Mesendoderm (in vitro differentiated cells): ENCODE measurements at regions not wholly inside any gene's neighbourhood (a gene's known extent, or its start where the extent isn't known, plus 50 kb on each side); places are given as distances from the start of the nearest gene placed in this dataset.

Experiments
- DNase-seq: peaks from one replicate; pipeline ENCODE4 v3.0.0; 2013
- H2AK5ac ChIP-seq: 2 replicates; pipeline ENCODE4 v1.6.1; 2013; ENCODE audit warnings: low read length, inconsistent platforms
- H2BK120ac ChIP-seq: 2 replicates; pipeline ENCODE4 v1.6.1; 2013; ENCODE audit warnings: low read depth, mild to moderate bottlenecking, low read length, moderate library complexity, mixed read lengths
- H2BK15ac ChIP-seq: replicated peaks from 2 replicates; pipeline ENCODE4 v1.6.1; 2013; ENCODE audit warnings: low read depth, mild to moderate bottlenecking, moderate library complexity
- H2BK5ac ChIP-seq: 2 replicates; pipeline ENCODE4 v1.6.1; 2013; ENCODE audit warnings: low read length, inconsistent platforms
- H3K18ac ChIP-seq: 2 replicates; pipeline ENCODE4 v1.6.1; 2013; ENCODE audit warnings: mild to moderate bottlenecking, low read length, mixed read lengths
- H3K23ac ChIP-seq: one replicate; pipeline ENCODE4 v1.6.1; 2013; ENCODE audit warnings: low read length
- H3K27ac ChIP-seq: 2 replicates; pipeline ENCODE4 v1.5.1; 2013; ENCODE audit warnings: low read depth, mild to moderate bottlenecking, inconsistent platforms, low read length, moderate library complexity
- H3K27me3 ChIP-seq: 2 replicates; pipeline ENCODE4 v1.6.1; 2013; ENCODE audit warnings: low read length, control low read depth, mild to moderate bottlenecking, inconsistent platforms; ENCODE audit not compliant: insufficient read depth, poor library complexity
- H3K36me3 ChIP-seq: 2 replicates; pipeline ENCODE4 v1.6.1; 2013; ENCODE audit warnings: low read length, inconsistent platforms; ENCODE audit not compliant: control insufficient read depth, insufficient read depth
- H3K4ac ChIP-seq: one replicate; pipeline ENCODE4 v1.6.1; 2013; ENCODE audit warnings: low read depth, mild to moderate bottlenecking, low read length, moderate library complexity
- H3K4me1 ChIP-seq: 2 replicates; pipeline ENCODE4 v1.6.1; 2013; ENCODE audit warnings: low read depth, low read length, inconsistent platforms; ENCODE audit not compliant: control insufficient read depth
- H3K4me2 ChIP-seq: 2 replicates; pipeline ENCODE4 v1.6.1; 2013; ENCODE audit warnings: low read length
- H3K4me3 ChIP-seq: 2 replicates; pipeline ENCODE4 v1.5.1; 2013; ENCODE audit warnings: mild to moderate bottlenecking, low read length
- H3K56ac ChIP-seq: one replicate; pipeline ENCODE4 v1.6.1; 2013; ENCODE audit warnings: low read length
- H3K79me1 ChIP-seq: 2 replicates; pipeline ENCODE4 v1.6.1; 2013; ENCODE audit warnings: low read length, inconsistent platforms
- H3K79me2 ChIP-seq: 2 replicates; pipeline ENCODE4 v1.6.1; 2013; ENCODE audit warnings: mild to moderate bottlenecking, low read length; ENCODE audit not compliant: control insufficient read depth, insufficient read depth
- H3K9ac ChIP-seq: 2 replicates; pipeline ENCODE4 v1.6.1; 2013; ENCODE audit warnings: low read length, inconsistent platforms
- H4K5ac ChIP-seq: one replicate; pipeline ENCODE4 v1.6.1; 2013; ENCODE audit warnings: low read length
- H4K8ac ChIP-seq: one replicate; pipeline ENCODE4 v1.6.1; 2013; ENCODE audit warnings: low read depth, mild to moderate bottlenecking, control low read depth, low read length, moderate library complexity
- WGBS: extraction: QIAGEN DNeasy Blood & Tissue Kit; methylation state at CpG from one replicate; pipeline ENCODE4 v1.1.7; 2013; ENCODE audit warnings: low lambda C conversion rate, missing lambda C conversion rate; ENCODE audit not compliant: insufficient coverage; ENCODE audit errors: extremely low coverage; 5-methylcytosine and 5-hydroxymethylcytosine counted together

GRCh38 chr2:67532387-67532786, 135.3 kb downstream of the ETAA1 start:
- Histone ChIP-seq H2BK5ac (no peak overlapping the region), H3K18ac (no peak overlapping the region), H3K4me3 (no peak overlapping the region), H3K27ac (no peak overlapping the region), H3K36me3 (no peaks in the 10 kb centered on the region), H3K4me1 (no peaks in the 10 kb centered on the region), H3K23ac (no peak overlapping the region), H4K8ac (no peak overlapping the region), H3K79me2 (no peaks in the 10 kb centered on the region), H3K79me1 (no peaks in the 10 kb centered on the region), H2BK120ac (no peak overlapping the region), H2AK5ac (no peak overlapping the region), H3K27me3 (no peaks in the 10 kb centered on the region), H3K4ac (no peak overlapping the region), H3K4me2 (no peak overlapping the region), H2BK15ac (no peak overlapping the region), H3K9ac (no peak overlapping the region), H3K56ac (no peak overlapping the region), H4K5ac (no peak overlapping the region)
- no CpG with 5 or more reads among the region's 1 CpG for WGBS
- DNase-seq = no peak

- Histone ChIP-seq H4K8ac (no peak overlapping the region), H2BK120ac (no peak overlapping the region), H3K4me1 (no peaks in the 10 kb centered on the region), H3K4me2 (no peak overlapping the region), H3K27me3 (no peaks in the 10 kb centered on the region), H3K36me3 (no peaks in the 10 kb centered on the region), H3K23ac (no peak overlapping the region), H3K18ac (no peak overlapping the region), H3K79me2 (no peaks in the 10 kb centered on the region), H4K5ac (no peak overlapping the region), H3K9ac (no peak overlapping the region), H3K4ac (no peak overlapping the region), H2BK15ac (no peak overlapping the region), H3K4me3 (no peak overlapping the region), H3K79me1 (no peaks in the 10 kb centered on the region), H2BK5ac (no peak overlapping the region), H3K27ac (no peak overlapping the region), H3K56ac (no peak overlapping the region), H2AK5ac (no peak overlapping the region)
- DNase-seq = no peak
- WGBS = no CpG with 5 or more reads among the region's 1 CpG
These were observed 137.6 kb downstream of the ETAA1 start for GRCh38 chr2:67534745-67535144.

- Histone ChIP-seq H2AK5ac (no peak overlapping the region), H3K36me3 (no peaks in the 10 kb centered on the region), H4K8ac (no peak overlapping the region), H2BK5ac (no peak overlapping the region), H3K4me1 (no peaks in the 10 kb centered on the region), H3K79me2 (no peaks in the 10 kb centered on the region), H3K23ac (no peak overlapping the region), H3K9ac (no peak overlapping the region), H3K18ac (no peak overlapping the region), H3K27ac (no peak overlapping the region), H2BK15ac (no peak overlapping the region), H3K4ac (no peak overlapping the region), H3K4me2 (no peak overlapping the region), H3K79me1 (no peaks in the 10 kb centered on the region), H2BK120ac (no peak overlapping the region), H3K4me3 (no peak overlapping the region), H4K5ac (no peak overlapping the region), H3K27me3 (no peaks in the 10 kb centered on the region), H3K56ac (no peak overlapping the region)
- DNase-seq = no peak
- no CpG with 5 or more reads among the region's 1 CpG for WGBS
These were observed 143.8 kb downstream of the ETAA1 start for GRCh38 chr2:67540962-67541361.

- no peaks in the 10 kb centered on the region for H3K27me3 ChIP-seq
- H2BK5ac ChIP-seq = no peak overlapping the region
- H2BK15ac ChIP-seq = no peak overlapping the region
- H2BK120ac ChIP-seq = no peak overlapping the region
- H3K4me2 ChIP-seq = no peak overlapping the region
- H3K4me3 ChIP-seq = no peak overlapping the region
- H3K18ac ChIP-seq = no peak overlapping the region
- no peaks in the 10 kb centered on the region for H3K79me2 ChIP-seq
- H2AK5ac ChIP-seq = no peak overlapping the region
- no peak for DNase-seq
- H4K8ac ChIP-seq = no peak overlapping the region
- H3K23ac ChIP-seq = no peak overlapping the region
- no peak overlapping the region for H3K27ac ChIP-seq
- no peaks in the 10 kb centered on the region for H3K36me3 ChIP-seq
- H3K4ac ChIP-seq = no peak overlapping the region
- H4K5ac ChIP-seq = no peak overlapping the region
- WGBS = no CpG with 5 or more reads among the region's 2 CpGs
- no peaks in the 10 kb centered on the region for H3K79me1 ChIP-seq
- H3K56ac ChIP-seq = no peak overlapping the region
- peaks cover 7% of the 10 kb centered on the region for H3K4me1 ChIP-seq
- no peak overlapping the region for H3K9ac ChIP-seq
These were observed 147.2 kb downstream of the ETAA1 start for GRCh38 chr2:67544286-67544685.

GRCh38 chr2:67548317-67549201, 151.4 kb downstream of the ETAA1 start:
- H3K4me2 ChIP-seq = no peak overlapping the region
- no peaks in the 10 kb centered on the region for H3K36me3 ChIP-seq
- no peaks in the 10 kb centered on the region for H3K79me2 ChIP-seq
- peak overlapping the region; percentile 43 for H3K56ac ChIP-seq
- H4K8ac ChIP-seq = no peak overlapping the region
- peaks cover 7% of the 10 kb centered on the region for H3K4me1 ChIP-seq
- no peak overlapping the region for H2AK5ac ChIP-seq
- no peak overlapping the region for H3K23ac ChIP-seq
- no peak overlapping the region for H2BK15ac ChIP-seq
- H3K9ac ChIP-seq = no peak overlapping the region
- no peaks in the 10 kb centered on the region for H3K79me1 ChIP-seq
- H3K18ac ChIP-seq = no peak overlapping the region
- no CpG with 5 or more reads among the region's 5 CpGs for WGBS
- peak overlapping the region; percentile 37 for H3K27ac ChIP-seq
- H3K4ac ChIP-seq = no peak overlapping the region
- DNase-seq = peak; percentile 85
- no peaks in the 10 kb centered on the region for H3K27me3 ChIP-seq
- H3K4me3 ChIP-seq = no peak overlapping the region
- no peak overlapping the region for H2BK5ac ChIP-seq
- no peak overlapping the region for H2BK120ac ChIP-seq
- H4K5ac ChIP-seq = no peak overlapping the region

- Histone ChIP-seq H2BK5ac (no peak overlapping the region), H3K79me1 (no peaks in the 10 kb centered on the region), H3K79me2 (no peaks in the 10 kb centered on the region), H4K8ac (no peak overlapping the region), H4K5ac (no peak overlapping the region), H3K27me3 (no peaks in the 10 kb centered on the region), H2BK15ac (no peak overlapping the region), H3K56ac (no peak overlapping the region), H3K18ac (no peak overlapping the region), H3K4me3 (no peak overlapping the region), H3K4me2 (no peak overlapping the region), H3K9ac (no peak overlapping the region), H3K36me3 (no peaks in the 10 kb centered on the region), H3K23ac (no peak overlapping the region), H3K27ac (no peak overlapping the region), H2BK120ac (no peak overlapping the region), H3K4ac (no peak overlapping the region), H2AK5ac (no peak overlapping the region), H3K4me1 (no peaks in the 10 kb centered on the region)
- WGBS = no CpG with 5 or more reads among the region's 3 CpGs
- no peak for DNase-seq
These were observed 162.0 kb downstream of the ETAA1 start for GRCh38 chr2:67559156-67559555.
